Uterus (tissue), 2 donors: ENCODE measurements at regions not wholly inside any gene's neighbourhood (a gene's known extent, or its start where the extent isn't known, plus 50 kb on each side); places are given as distances from the start of the nearest gene placed in this dataset.

Experiments
- POLR2A ChIP-seq, 2 donors: fragments of 450-650 bp; IDR thresholded peaks; one replicate each; pipeline ENCODE4 v1.6.1; 2016; ENCODE audit warnings: antibody characterized with exemption in 2 of 2, mild to moderate bottlenecking in 1 of 2, moderate library complexity in 1 of 2
- TF ChIP-seq, protein P1 (sequence below), 4 experiments: fragments of 200-600 bp in 2 of 4; fragments of 450-650 bp in 2 of 4; sonication (generic) in 2 of 4; IDR thresholded peaks; one replicate each; pipeline ENCODE4 v1.5.1; 2016 to 2019; ENCODE audit warnings: antibody characterized with exemption in 4 of 4, mild to moderate bottlenecking in 2 of 4, moderate library complexity in 1 of 4

DNA sequence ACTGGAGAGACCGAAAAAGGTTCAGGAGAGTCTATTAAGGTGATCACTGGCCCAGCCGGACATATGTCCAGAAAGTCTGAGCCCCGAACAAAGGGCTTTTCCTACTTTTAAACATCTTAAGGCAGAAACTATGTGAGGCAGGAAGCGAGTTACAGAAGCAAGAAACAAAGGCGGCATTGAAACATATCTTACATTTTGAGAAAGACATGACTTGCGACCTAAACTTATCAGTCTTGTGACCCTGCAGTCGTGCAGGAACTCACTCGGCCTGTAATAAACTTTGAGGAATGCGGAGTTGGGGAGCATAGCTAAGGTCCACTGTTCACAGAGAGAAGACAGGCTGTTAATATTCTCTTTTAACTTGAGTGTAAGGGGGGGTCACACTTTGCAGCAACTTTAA is 158.7 kb downstream of the TBX22 start:
- TF ChIP-seq, protein P1, sequence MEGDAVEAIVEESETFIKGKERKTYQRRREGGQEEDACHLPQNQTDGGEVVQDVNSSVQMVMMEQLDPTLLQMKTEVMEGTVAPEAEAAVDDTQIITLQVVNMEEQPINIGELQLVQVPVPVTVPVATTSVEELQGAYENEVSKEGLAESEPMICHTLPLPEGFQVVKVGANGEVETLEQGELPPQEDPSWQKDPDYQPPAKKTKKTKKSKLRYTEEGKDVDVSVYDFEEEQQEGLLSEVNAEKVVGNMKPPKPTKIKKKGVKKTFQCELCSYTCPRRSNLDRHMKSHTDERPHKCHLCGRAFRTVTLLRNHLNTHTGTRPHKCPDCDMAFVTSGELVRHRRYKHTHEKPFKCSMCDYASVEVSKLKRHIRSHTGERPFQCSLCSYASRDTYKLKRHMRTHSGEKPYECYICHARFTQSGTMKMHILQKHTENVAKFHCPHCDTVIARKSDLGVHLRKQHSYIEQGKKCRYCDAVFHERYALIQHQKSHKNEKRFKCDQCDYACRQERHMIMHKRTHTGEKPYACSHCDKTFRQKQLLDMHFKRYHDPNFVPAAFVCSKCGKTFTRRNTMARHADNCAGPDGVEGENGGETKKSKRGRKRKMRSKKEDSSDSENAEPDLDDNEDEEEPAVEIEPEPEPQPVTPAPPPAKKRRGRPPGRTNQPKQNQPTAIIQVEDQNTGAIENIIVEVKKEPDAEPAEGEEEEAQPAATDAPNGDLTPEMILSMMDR (IDR thresholded peaks at IDR 0.05), result no peak
- TF ChIP-seq POLR2A (IDR thresholded peaks at IDR 0.05), result no peak
